ENCODE measurements at regions not wholly inside any gene's neighbourhood (a gene's known extent, or its start where the extent isn't known, plus 50 kb on each side); places are given as distances from the start of the nearest gene placed in this dataset.

DNA sequence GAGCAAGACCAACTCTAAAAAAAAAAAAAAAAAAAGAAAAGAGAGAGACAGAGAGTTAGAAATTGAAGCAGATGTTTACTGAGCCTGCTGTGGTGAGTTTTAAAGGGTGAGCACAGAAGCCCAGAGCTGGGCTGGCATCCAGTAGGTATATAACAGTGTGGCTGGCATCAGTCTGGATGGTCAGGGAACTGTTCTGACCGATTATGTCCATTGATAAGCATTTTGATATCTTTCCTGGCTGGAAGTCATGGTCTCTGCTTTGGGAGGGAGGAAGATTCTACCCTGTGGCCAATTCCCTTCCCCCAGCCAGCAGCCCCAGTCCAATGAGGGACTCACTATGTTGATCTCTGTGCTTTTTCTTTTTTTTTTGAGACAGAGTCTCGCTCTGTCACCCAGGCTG lies 65.2 kb upstream of the PODXL start:
- TF ChIP-seq, protein P1, sequence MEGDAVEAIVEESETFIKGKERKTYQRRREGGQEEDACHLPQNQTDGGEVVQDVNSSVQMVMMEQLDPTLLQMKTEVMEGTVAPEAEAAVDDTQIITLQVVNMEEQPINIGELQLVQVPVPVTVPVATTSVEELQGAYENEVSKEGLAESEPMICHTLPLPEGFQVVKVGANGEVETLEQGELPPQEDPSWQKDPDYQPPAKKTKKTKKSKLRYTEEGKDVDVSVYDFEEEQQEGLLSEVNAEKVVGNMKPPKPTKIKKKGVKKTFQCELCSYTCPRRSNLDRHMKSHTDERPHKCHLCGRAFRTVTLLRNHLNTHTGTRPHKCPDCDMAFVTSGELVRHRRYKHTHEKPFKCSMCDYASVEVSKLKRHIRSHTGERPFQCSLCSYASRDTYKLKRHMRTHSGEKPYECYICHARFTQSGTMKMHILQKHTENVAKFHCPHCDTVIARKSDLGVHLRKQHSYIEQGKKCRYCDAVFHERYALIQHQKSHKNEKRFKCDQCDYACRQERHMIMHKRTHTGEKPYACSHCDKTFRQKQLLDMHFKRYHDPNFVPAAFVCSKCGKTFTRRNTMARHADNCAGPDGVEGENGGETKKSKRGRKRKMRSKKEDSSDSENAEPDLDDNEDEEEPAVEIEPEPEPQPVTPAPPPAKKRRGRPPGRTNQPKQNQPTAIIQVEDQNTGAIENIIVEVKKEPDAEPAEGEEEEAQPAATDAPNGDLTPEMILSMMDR (IDR thresholded peaks at IDR 0.05; ENCODE audit: insufficient read depth, low read length): no peak
- TF ChIP-seq POLR2AphosphoS5 (IDR thresholded peaks at IDR 0.05; ENCODE audit: low read depth) (no peak), GABPA (IDR thresholded peaks at IDR 0.05; ENCODE audit: low read depth) (no peak), SPI1 (IDR thresholded peaks at IDR 0.05; ENCODE audit: borderline replicate concordance, low read depth) (no peak)
- TF ChIP-seq, protein P2, sequence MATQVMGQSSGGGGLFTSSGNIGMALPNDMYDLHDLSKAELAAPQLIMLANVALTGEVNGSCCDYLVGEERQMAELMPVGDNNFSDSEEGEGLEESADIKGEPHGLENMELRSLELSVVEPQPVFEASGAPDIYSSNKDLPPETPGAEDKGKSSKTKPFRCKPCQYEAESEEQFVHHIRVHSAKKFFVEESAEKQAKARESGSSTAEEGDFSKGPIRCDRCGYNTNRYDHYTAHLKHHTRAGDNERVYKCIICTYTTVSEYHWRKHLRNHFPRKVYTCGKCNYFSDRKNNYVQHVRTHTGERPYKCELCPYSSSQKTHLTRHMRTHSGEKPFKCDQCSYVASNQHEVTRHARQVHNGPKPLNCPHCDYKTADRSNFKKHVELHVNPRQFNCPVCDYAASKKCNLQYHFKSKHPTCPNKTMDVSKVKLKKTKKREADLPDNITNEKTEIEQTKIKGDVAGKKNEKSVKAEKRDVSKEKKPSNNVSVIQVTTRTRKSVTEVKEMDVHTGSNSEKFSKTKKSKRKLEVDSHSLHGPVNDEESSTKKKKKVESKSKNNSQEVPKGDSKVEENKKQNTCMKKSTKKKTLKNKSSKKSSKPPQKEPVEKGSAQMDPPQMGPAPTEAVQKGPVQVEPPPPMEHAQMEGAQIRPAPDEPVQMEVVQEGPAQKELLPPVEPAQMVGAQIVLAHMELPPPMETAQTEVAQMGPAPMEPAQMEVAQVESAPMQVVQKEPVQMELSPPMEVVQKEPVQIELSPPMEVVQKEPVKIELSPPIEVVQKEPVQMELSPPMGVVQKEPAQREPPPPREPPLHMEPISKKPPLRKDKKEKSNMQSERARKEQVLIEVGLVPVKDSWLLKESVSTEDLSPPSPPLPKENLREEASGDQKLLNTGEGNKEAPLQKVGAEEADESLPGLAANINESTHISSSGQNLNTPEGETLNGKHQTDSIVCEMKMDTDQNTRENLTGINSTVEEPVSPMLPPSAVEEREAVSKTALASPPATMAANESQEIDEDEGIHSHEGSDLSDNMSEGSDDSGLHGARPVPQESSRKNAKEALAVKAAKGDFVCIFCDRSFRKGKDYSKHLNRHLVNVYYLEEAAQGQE (IDR thresholded peaks at IDR 0.05; ENCODE audit: insufficient replicate concordance, low read depth): no peak
